ENCODE measurements at regions not wholly inside any gene's neighbourhood (a gene's known extent, or its start where the extent isn't known, plus 50 kb on each side); places are given as distances from the start of the nearest gene placed in this dataset.

DNA sequence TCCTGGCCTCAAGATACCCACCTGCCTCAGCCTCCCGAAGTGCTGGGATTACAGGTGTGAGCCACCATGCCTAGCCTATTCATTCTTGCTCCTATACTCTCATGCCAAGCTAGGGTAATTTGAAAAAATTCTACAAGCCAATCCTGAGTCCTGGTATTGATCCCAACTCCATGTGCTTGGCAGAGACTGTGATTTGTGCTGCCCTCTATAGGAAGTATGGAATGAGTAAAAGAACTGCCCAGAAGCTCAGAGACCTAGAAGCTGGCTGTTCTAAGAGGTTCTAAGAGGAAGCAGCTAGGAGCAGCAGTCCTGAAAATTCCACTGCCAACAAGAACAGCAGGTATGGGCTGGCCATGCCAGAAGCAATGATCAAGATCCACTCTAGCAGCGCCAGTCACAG lies 402.5 kb downstream of the PCNX1 start:
- TF ChIP-seq, protein P1, sequence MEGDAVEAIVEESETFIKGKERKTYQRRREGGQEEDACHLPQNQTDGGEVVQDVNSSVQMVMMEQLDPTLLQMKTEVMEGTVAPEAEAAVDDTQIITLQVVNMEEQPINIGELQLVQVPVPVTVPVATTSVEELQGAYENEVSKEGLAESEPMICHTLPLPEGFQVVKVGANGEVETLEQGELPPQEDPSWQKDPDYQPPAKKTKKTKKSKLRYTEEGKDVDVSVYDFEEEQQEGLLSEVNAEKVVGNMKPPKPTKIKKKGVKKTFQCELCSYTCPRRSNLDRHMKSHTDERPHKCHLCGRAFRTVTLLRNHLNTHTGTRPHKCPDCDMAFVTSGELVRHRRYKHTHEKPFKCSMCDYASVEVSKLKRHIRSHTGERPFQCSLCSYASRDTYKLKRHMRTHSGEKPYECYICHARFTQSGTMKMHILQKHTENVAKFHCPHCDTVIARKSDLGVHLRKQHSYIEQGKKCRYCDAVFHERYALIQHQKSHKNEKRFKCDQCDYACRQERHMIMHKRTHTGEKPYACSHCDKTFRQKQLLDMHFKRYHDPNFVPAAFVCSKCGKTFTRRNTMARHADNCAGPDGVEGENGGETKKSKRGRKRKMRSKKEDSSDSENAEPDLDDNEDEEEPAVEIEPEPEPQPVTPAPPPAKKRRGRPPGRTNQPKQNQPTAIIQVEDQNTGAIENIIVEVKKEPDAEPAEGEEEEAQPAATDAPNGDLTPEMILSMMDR (IDR thresholded peaks at IDR 0.05; ENCODE audit: insufficient read depth, low read length): no peak
- no peak for TF ChIP-seq POLR2AphosphoS5 (IDR thresholded peaks at IDR 0.05; ENCODE audit: low read depth)
- TF ChIP-seq, protein P2, sequence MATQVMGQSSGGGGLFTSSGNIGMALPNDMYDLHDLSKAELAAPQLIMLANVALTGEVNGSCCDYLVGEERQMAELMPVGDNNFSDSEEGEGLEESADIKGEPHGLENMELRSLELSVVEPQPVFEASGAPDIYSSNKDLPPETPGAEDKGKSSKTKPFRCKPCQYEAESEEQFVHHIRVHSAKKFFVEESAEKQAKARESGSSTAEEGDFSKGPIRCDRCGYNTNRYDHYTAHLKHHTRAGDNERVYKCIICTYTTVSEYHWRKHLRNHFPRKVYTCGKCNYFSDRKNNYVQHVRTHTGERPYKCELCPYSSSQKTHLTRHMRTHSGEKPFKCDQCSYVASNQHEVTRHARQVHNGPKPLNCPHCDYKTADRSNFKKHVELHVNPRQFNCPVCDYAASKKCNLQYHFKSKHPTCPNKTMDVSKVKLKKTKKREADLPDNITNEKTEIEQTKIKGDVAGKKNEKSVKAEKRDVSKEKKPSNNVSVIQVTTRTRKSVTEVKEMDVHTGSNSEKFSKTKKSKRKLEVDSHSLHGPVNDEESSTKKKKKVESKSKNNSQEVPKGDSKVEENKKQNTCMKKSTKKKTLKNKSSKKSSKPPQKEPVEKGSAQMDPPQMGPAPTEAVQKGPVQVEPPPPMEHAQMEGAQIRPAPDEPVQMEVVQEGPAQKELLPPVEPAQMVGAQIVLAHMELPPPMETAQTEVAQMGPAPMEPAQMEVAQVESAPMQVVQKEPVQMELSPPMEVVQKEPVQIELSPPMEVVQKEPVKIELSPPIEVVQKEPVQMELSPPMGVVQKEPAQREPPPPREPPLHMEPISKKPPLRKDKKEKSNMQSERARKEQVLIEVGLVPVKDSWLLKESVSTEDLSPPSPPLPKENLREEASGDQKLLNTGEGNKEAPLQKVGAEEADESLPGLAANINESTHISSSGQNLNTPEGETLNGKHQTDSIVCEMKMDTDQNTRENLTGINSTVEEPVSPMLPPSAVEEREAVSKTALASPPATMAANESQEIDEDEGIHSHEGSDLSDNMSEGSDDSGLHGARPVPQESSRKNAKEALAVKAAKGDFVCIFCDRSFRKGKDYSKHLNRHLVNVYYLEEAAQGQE (IDR thresholded peaks at IDR 0.05; ENCODE audit: insufficient replicate concordance, low read depth): no peak
- no peak for TF ChIP-seq GABPA (IDR thresholded peaks at IDR 0.05; ENCODE audit: low read depth)
